HepG2 (cell line): ENCODE measurements at regions not wholly inside any gene's neighbourhood (a gene's known extent, or its start where the extent isn't known, plus 50 kb on each side); places are given as distances from the start of the nearest gene placed in this dataset.

Experiments
- ATAC-seq: fragments of 200-7000 bp; cut with Tn5 transposase; 3 replicates; pipeline ENCODE4 v1.9.1; 2020; ENCODE audit warnings: mild to moderate bottlenecking, moderate library complexity
- BruUV-seq: library from RNA; stranded (reverse); fragments of 400-500 nt; replicated peaks from 2 replicates; lab custom pipeline; 2021; lab: Mats Ljungman, UMichigan
- CTCF ChIA-PET: fragments of 300-600 bp; formaldehyde crosslinking; extraction: SDS; loops from one replicate; lab custom pipeline; 2021; ENCODE audit warnings: low total read pairs, inconsistent platforms, low intra/inter-chr PET ratio; lab: Yijun Ruan, JAX
- POLR2A ChIA-PET: fragments of 350-600 bp; sonication (Branson Sonifier 250); formaldehyde crosslinking; loops from one replicate; lab custom pipeline; 2020; ENCODE audit warnings: antibody characterized with exemption, inconsistent platforms; lab: Yijun Ruan, JAX
- DNase-seq: peaks from one replicate; pipeline ENCODE4 v3.0.0-alpha.2; 2015; ENCODE audit warnings: low spot score
- FAIRE-seq: peaks from 3 replicates; lab custom pipeline; 2011; peaks lifted over from hg19 to GRCh38; lab: Jason Lieb, UNC
- H2AFZ ChIP-seq: one replicate; pipeline ENCODE4 v1.6.1; 2011; ENCODE audit warnings: low read length, inconsistent platforms
- H3K27ac ChIP-seq: fragments of 300-600 bp; 3 replicates; pipeline ENCODE4 v1.8.0; 2011; ENCODE audit warnings: mixed run types, mild to moderate bottlenecking, mixed read lengths, low read length, inconsistent platforms; ENCODE audit not compliant: insufficient read depth; ENCODE audit errors: extremely low read length
- H3K27me3 ChIP-seq, 2 experiments: fragments of 200-600 bp in 1 of 2; 2 replicates in 1 of 2; 3 replicates in 1 of 2; pipeline versions ENCODE4 v1.6.0 to v1.8.0; 2011; ENCODE audit warnings: low read length in 2 of 2, mild to moderate bottlenecking in 2 of 2, moderate library complexity in 2 of 2, inconsistent platforms in 1 of 2; ENCODE audit not compliant: insufficient read depth in 2 of 2, control insufficient read depth in 1 of 2
- H3K36me3 ChIP-seq, 2 experiments: fragments of 200-600 bp in 1 of 2; replicated peaks in 1 of 2; 2 replicates in 1 of 2; 3 replicates in 1 of 2; pipeline versions ENCODE4 v1.5.1 to v1.8.0; 2011; ENCODE audit warnings: low read length in 2 of 2, inconsistent platforms in 1 of 2; ENCODE audit not compliant: insufficient read depth in 2 of 2, control insufficient read depth in 1 of 2
- H3K4me1 ChIP-seq: 2 replicates; pipeline ENCODE4 v1.5.1; 2012; ENCODE audit warnings: low read length, inconsistent platforms; ENCODE audit not compliant: insufficient read depth
- H3K4me2 ChIP-seq: 2 replicates; pipeline ENCODE4 v1.6.0; 2011; ENCODE audit warnings: low read depth, low read length, inconsistent platforms
- H3K4me3 ChIP-seq, 3 experiments: fragments of 200-600 bp in 1 of 3; sonication (generic), shearing (Covaris generic) in 1 of 3; replicated peaks in 1 of 3; 2 replicates each; pipeline ENCODE4 v1.5.1; 2011 to 2016; ENCODE audit warnings: low read length in 3 of 3, inconsistent platforms in 2 of 3, low read depth in 2 of 3, mild to moderate bottlenecking in 2 of 3, control low read depth in 1 of 3, mixed read lengths in 1 of 3; ENCODE audit not compliant: insufficient read depth in 1 of 3
- H3K79me2 ChIP-seq: one replicate; pipeline ENCODE4 v1.6.1; 2011; ENCODE audit warnings: low read length, inconsistent platforms; ENCODE audit not compliant: insufficient read depth
- H3K9ac ChIP-seq: 2 replicates; pipeline ENCODE4 v1.6.0; 2011; ENCODE audit warnings: mild to moderate bottlenecking, low read depth, low read length, inconsistent platforms; ENCODE audit not compliant: insufficient read depth
- H3K9me3 ChIP-seq: 2 replicates; pipeline ENCODE4 v1.5.1; 2012; ENCODE audit warnings: mild to moderate bottlenecking, low read length
- H4K20me1 ChIP-seq: 2 replicates; pipeline ENCODE4 v1.6.0; 2011; ENCODE audit warnings: inconsistent platforms, mild to moderate bottlenecking, low read length, moderate library complexity; ENCODE audit not compliant: insufficient read depth
- KAT7 ChIP-seq: IDR thresholded peaks from 2 replicates; pipeline ENCODE4 v1.6.1; 2018; ENCODE audit warnings: borderline replicate concordance, missing compliant biosample characterization
- NR2F6 ChIP-seq, 2 experiments: IDR thresholded peaks; 2 replicates each; pipeline ENCODE4 v1.6.1; 2016; ENCODE audit warnings: antibody characterized with exemption in 1 of 2, mild to moderate bottlenecking in 1 of 2
- RORA ChIP-seq: sonication (generic); formaldehyde crosslinking; IDR thresholded peaks from 2 replicates; pipeline ENCODE4 v1.5.0; 2020; ENCODE audit warnings: mild to moderate bottlenecking, missing genetic modification reagents, moderate library complexity
- SMC3 ChIP-seq: IDR thresholded peaks from 2 replicates; pipeline ENCODE4 v1.6.1; 2011; ENCODE audit warnings: low read length, improper control_type of control experiment
- SOX6 ChIP-seq, 2 experiments: fragments of 450-650 bp in 1 of 2; sonication (generic) in 1 of 2; formaldehyde crosslinking in 1 of 2; IDR thresholded peaks; 2 replicates each; pipeline versions ENCODE4 v1.4.0 to v1.6.1; 2017 to 2020; ENCODE audit warnings: antibody characterized with exemption in 1 of 2, mild to moderate bottlenecking in 1 of 2, missing genetic modification reagents in 1 of 2
- ZNF160 ChIP-seq: sonication (generic); formaldehyde crosslinking; IDR thresholded peaks from 2 replicates; pipeline ENCODE4 v1.8.0; 2022; ENCODE audit warnings: mild to moderate bottlenecking, inconsistent platforms, missing genetic modification reagents
- ZNF20 ChIP-seq: sonication (generic); formaldehyde crosslinking; IDR thresholded peaks from 2 replicates; pipeline ENCODE4 v1.4.0; 2020; ENCODE audit warnings: mild to moderate bottlenecking, moderate library complexity, missing genetic modification reagents
- ZNF235 ChIP-seq: sonication (generic); formaldehyde crosslinking; IDR thresholded peaks from 2 replicates; pipeline ENCODE4 v1.8.1; 2023; ENCODE audit warnings: mild to moderate bottlenecking, missing genetic modification reagents, borderline replicate concordance
- ZNF382 ChIP-seq: sonication (generic); formaldehyde crosslinking; IDR thresholded peaks from 2 replicates; pipeline ENCODE4 v1.5.0; 2020; ENCODE audit warnings: missing genetic modification reagents, mild to moderate bottlenecking, borderline replicate concordance
- ZNF44 ChIP-seq: sonication (generic); formaldehyde crosslinking; IDR thresholded peaks from 2 replicates; pipeline ENCODE4 v1.5.1; 2020; ENCODE audit warnings: mild to moderate bottlenecking, missing genetic modification reagents
- ZNF460 ChIP-seq: sonication (generic); formaldehyde crosslinking; IDR thresholded peaks from 2 replicates; pipeline ENCODE4 v1.5.1; 2020; ENCODE audit warnings: missing genetic modification reagents, mild to moderate bottlenecking, borderline replicate concordance
- ZNF496 ChIP-seq: sonication (generic); formaldehyde crosslinking; IDR thresholded peaks from 2 replicates; pipeline ENCODE4 v1.8.1; 2023; ENCODE audit warnings: mild to moderate bottlenecking, moderate library complexity, missing genetic modification reagents; ENCODE audit not compliant: insufficient replicate concordance
- ZNF547 ChIP-seq: sonication (generic); formaldehyde crosslinking; IDR thresholded peaks from 2 replicates; pipeline ENCODE4 v1.5.1; 2020; ENCODE audit warnings: mild to moderate bottlenecking, missing genetic modification reagents
- ZNF691 ChIP-seq: sonication (generic); formaldehyde crosslinking; IDR thresholded peaks from 2 replicates; pipeline ENCODE4 v1.4.0; 2020; ENCODE audit warnings: missing genetic modification reagents, low read depth, mild to moderate bottlenecking, borderline replicate concordance
- ZNF792 ChIP-seq: IDR thresholded peaks from 2 replicates; pipeline ENCODE4 v1.6.1; 2016
- ZSCAN5A ChIP-seq: sonication (generic); formaldehyde crosslinking; IDR thresholded peaks from 2 replicates; pipeline ENCODE4 v1.8.0; 2022; ENCODE audit warnings: mild to moderate bottlenecking, missing genetic modification reagents, borderline replicate concordance
- WGBS: methylation state at CpG from one replicate; pipeline ENCODE4 v1.1.6; 2017; ENCODE audit warnings: low lambda C conversion rate; 5-methylcytosine and 5-hydroxymethylcytosine counted together
- in situ Hi-C: cut with HindIII; loops from 2 replicates; pipeline ENCODE4 v1.10.0; 2017; ENCODE audit warnings: low pct_unique_long_range_greater_than_20kb; ENCODE audit not compliant: extremely low pct_ligation_motif_present
- intact Hi-C: fragments of 100-400 bp; cut with micrococcal nuclease; formaldehyde crosslinking; loops from one replicate; pipeline ENCODE4 v1.10.0; 2022; ENCODE audit not compliant: unreplicated experiment
- TF ChIP-seq, protein P1 (sequence below): sonication (generic); formaldehyde crosslinking; IDR thresholded peaks from 2 replicates; pipeline ENCODE4 v1.5.0; 2020; ENCODE audit warnings: mild to moderate bottlenecking, missing genetic modification reagents

- ChIA-PET POLR2A (no interaction called here), CTCF (no interaction called here)
- Histone ChIP-seq H3K27me3 (no peaks in the 10 kb centered on the region), H3K9ac (no peak overlapping the region), H2AFZ (no peak overlapping the region), H4K20me1 (no peaks in the 10 kb centered on the region), H3K79me2 (no peaks in the 10 kb centered on the region), H3K27ac (no peak overlapping the region), H3K9me3 (no peaks in the 10 kb centered on the region), H3K4me2 (no peak overlapping the region), H3K4me1 (peaks cover 10% of the 10 kb centered on the region; the same call in 1 of the 2 replicates), H3K4me3 (no peak overlapping the region), H3K36me3 (no peaks in the 10 kb centered on the region)
- intact Hi-C loops: no loop called here
- FAIRE-seq: no peak
- DNase-seq: no peak
- in situ Hi-C loops: no loop called here
- ATAC-seq: no peak
- WGBS: 44% methylated on average over 2 of the region's 2 CpGs
- no TSS peak for BruUV-seq
- no peak for TF ChIP-seq ZNF691
- no peak for TF ChIP-seq ZNF160 (CRISPR knock-in tag)
- no peak for TF ChIP-seq ZSCAN5A
- TF ChIP-seq RORA (CRISPR knock-in tag): no peak
- no peak for TF ChIP-seq KAT7 (CRISPR knock-in tag)
- no peak for TF ChIP-seq ZNF235 (CRISPR knock-in tag)
- TF ChIP-seq ZNF792 (CRISPR knock-in tag): no peak
- TF ChIP-seq, protein P1, sequence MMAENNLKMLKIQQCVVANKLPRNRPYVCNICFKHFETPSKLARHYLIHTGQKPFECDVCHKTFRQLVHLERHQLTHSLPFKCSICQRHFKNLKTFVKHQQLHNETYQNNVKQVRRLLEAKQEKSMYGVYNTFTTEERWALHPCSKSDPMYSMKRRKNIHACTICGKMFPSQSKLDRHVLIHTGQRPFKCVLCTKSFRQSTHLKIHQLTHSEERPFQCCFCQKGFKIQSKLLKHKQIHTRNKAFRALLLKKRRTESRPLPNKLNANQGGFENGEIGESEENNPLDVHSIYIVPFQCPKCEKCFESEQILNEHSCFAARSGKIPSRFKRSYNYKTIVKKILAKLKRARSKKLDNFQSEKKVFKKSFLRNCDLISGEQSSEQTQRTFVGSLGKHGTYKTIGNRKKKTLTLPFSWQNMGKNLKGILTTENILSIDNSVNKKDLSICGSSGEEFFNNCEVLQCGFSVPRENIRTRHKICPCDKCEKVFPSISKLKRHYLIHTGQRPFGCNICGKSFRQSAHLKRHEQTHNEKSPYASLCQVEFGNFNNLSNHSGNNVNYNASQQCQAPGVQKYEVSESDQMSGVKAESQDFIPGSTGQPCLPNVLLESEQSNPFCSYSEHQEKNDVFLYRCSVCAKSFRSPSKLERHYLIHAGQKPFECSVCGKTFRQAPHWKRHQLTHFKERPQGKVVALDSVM (CRISPR knock-in tag): no peak
- TF ChIP-seq ZNF460: no peak
- TF ChIP-seq SOX6 (IDR thresholded peaks at IDR 0.05): no peak
- TF ChIP-seq SOX6 (CRISPR knock-in tag; IDR thresholded peaks at IDR 0.05): no peak
- no peak for TF ChIP-seq ZNF382 (CRISPR knock-in tag)
- TF ChIP-seq ZNF496 (CRISPR knock-in tag): no peak
- TF ChIP-seq SMC3: no peak
- TF ChIP-seq ZNF20 (CRISPR knock-in tag): no peak
- no peak for TF ChIP-seq ZNF44 (CRISPR knock-in tag)
- no peak for TF ChIP-seq ZNF547 (CRISPR knock-in tag)
- no peak for TF ChIP-seq NR2F6 (IDR thresholded peaks at IDR 0.05)
- no peak for TF ChIP-seq NR2F6 (CRISPR knock-in tag; IDR thresholded peaks at IDR 0.05)
- TF ChIP-seq, all 625 proteins: peak for 0
Measured at GRCh38 chr21:16078382-16078781, 348.6 kb downstream of the USP25 start.
